ENCODE measurements at regions not wholly inside any gene's neighbourhood (a gene's known extent, or its start where the extent isn't known, plus 50 kb on each side); places are given as distances from the start of the nearest gene placed in this dataset.

GRCh38 chr10:125398270-125398669, 237.9 kb upstream of the CTBP2 start:
- H3K27ac ChIP-seq, result no peak overlapping the region
- H3K9me3 ChIP-seq (replicated peaks in 1 of 3), result no peaks in the 10 kb centered on the region
- H3K4me3 ChIP-seq, result no peak overlapping the region
- H3K4me1 ChIP-seq (replicated peaks in 1 of 2), result no peaks in the 10 kb centered on the region
- no peaks in the 10 kb centered on the region for H3K36me3 ChIP-seq (replicated peaks in 1 of 2)
- DNase-seq, result no peak
- no peaks in the 10 kb centered on the region for H3K27me3 ChIP-seq
- intact Hi-C loops (cut with DNase I), result no loop called here
- TF ChIP-seq POLR2A (IDR thresholded peaks at IDR 0.05) (no peak), CTCF (IDR thresholded peaks at IDR 0.05) (no peak)
- WGBS, 4 donors, result 72 to 80% (median 74%) methylated on average over 3 of the region's 3 CpGs

GRCh38 chr10:125397608-125398007, 237.2 kb upstream of the CTBP2 start:
- TF ChIP-seq POLR2A (IDR thresholded peaks at IDR 0.05) (no peak), CTCF (IDR thresholded peaks at IDR 0.05) (no peak)
- no peaks in the 10 kb centered on the region for H3K4me1 ChIP-seq (replicated peaks in 1 of 2)
- no peak overlapping the region for H3K4me3 ChIP-seq
- no peak overlapping the region for H3K27ac ChIP-seq
- H3K27me3 ChIP-seq, result no peaks in the 10 kb centered on the region
- H3K36me3 ChIP-seq (replicated peaks in 1 of 2), result no peaks in the 10 kb centered on the region
- no peaks in the 10 kb centered on the region for H3K9me3 ChIP-seq (replicated peaks in 1 of 3)
- intact Hi-C loops (cut with DNase I), result no loop called here
- no peak for DNase-seq
- WGBS, 4 donors, result 75 to 80% (median 77%) methylated on average over 4 of the region's 4 CpGs

- DNase-seq, result no peak
- Histone ChIP-seq H3K4me3 (no peak overlapping the region), H3K4me1 (replicated peaks in 1 of 2) (no peaks in the 10 kb centered on the region), H3K36me3 (replicated peaks in 1 of 2) (no peaks in the 10 kb centered on the region), H3K9me3 (replicated peaks in 1 of 3) (no peaks in the 10 kb centered on the region), H3K27ac (no peak overlapping the region), H3K27me3 (no peaks in the 10 kb centered on the region)
- TF ChIP-seq POLR2A (IDR thresholded peaks at IDR 0.05), result no peak
- TF ChIP-seq CTCF (IDR thresholded peaks at IDR 0.05), result no peak
- intact Hi-C loops (cut with DNase I), result no loop called here
These were observed 236.3 kb upstream of the CTBP2 start for GRCh38 chr10:125396676-125397075.

- DNase-seq, result no peak
- Histone ChIP-seq H3K9me3 (replicated peaks in 1 of 3) (no peaks in the 10 kb centered on the region), H3K36me3 (replicated peaks in 1 of 2) (no peaks in the 10 kb centered on the region), H3K27ac (no peak overlapping the region), H3K4me3 (no peak overlapping the region), H3K4me1 (replicated peaks in 1 of 2) (no peaks in the 10 kb centered on the region), H3K27me3 (no peaks in the 10 kb centered on the region)
- intact Hi-C loops (cut with DNase I), result no loop called here
- TF ChIP-seq CTCF (IDR thresholded peaks at IDR 0.05) (no peak), POLR2A (IDR thresholded peaks at IDR 0.05) (no peak)
- WGBS, 4 donors, result 62 to 72% (median 71%) methylated on average over 3 of the region's 3 CpGs
These were observed 232.2 kb upstream of the CTBP2 start for GRCh38 chr10:125392609-125393008.

All from adrenal gland (tissue), 9 donors.